Muscle of leg (tissue), 3 donors: ENCODE measurements at regions not wholly inside any gene's neighbourhood (a gene's known extent, or its start where the extent isn't known, plus 50 kb on each side); places are given as distances from the start of the nearest gene placed in this dataset.
A peak's percentile ranks its signal among the peaks of the same experiment; 100 is the strongest.
"Not testable (repeated sequence)": the region's sequence is repeated elsewhere in the genome, so short reads cannot be mapped to it uniquely, and the experiment has no call there.

Experiments used
- DNase-seq: peaks from one replicate; pipeline ENCODE4 v3.0.0; 2013
- H3K27ac ChIP-seq: one replicate; pipeline ENCODE4 v1.5.1; 2013; ENCODE audit warnings: mild to moderate bottlenecking, low read length, control low read depth
- H3K27me3 ChIP-seq: one replicate; pipeline ENCODE4 v1.6.1; 2013; ENCODE audit warnings: low read length; ENCODE audit not compliant: control insufficient read depth, insufficient read depth
- H3K36me3 ChIP-seq: one replicate; pipeline ENCODE4 v1.6.1; 2013; ENCODE audit warnings: low read length; ENCODE audit not compliant: control insufficient read depth, insufficient read depth
- H3K4me1 ChIP-seq: one replicate; pipeline ENCODE4 v1.6.1; 2013; ENCODE audit warnings: low read length; ENCODE audit not compliant: control insufficient read depth, insufficient read depth
- H3K4me3 ChIP-seq: one replicate; pipeline ENCODE4 v1.5.1; 2013; ENCODE audit warnings: low read length, control low read depth
- H3K9me3 ChIP-seq: replicated peaks from 2 replicates; pipeline ENCODE4 v1.6.1; 2013; ENCODE audit warnings: low read depth, low read length; ENCODE audit not compliant: control insufficient read depth
- WGBS: methylation state at CpG from one replicate; pipeline ENCODE4 v1.1.5; 2013; ENCODE audit warnings: missing lambda C conversion rate; ENCODE audit not compliant: insufficient coverage; 5-methylcytosine and 5-hydroxymethylcytosine counted together

DNA sequence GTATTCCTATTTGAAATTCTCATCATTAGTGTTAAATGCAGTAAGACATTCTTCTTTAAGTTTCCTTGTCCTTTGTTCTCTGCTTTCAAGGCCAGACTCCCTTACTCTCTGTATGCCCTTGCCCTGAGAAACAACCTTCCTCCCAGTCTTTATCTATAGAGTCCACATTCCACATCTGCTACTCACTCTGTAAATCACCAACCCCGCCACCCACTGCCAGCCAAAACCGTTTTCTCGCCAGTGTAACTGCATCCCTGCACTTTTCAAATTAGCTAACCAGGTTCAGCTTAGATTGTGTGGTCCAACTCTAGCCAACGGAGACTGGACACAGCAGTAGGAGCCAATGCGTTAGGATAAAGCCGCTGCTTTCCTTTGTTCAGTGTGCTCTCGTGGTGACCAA lies 402.4 kb upstream of the PDZRN3 start:
- no peak for DNase-seq
- H3K36me3 ChIP-seq = no peaks in the 10 kb centered on the region
- H3K27me3 ChIP-seq = no peaks in the 10 kb centered on the region
- 94% methylated on average over 7 of the region's 7 CpGs for WGBS
- H3K9me3 ChIP-seq = no peaks in the 10 kb centered on the region
- no peak overlapping the region for H3K4me3 ChIP-seq
- no peaks in the 10 kb centered on the region for H3K4me1 ChIP-seq
- no peak overlapping the region for H3K27ac ChIP-seq

DNA sequence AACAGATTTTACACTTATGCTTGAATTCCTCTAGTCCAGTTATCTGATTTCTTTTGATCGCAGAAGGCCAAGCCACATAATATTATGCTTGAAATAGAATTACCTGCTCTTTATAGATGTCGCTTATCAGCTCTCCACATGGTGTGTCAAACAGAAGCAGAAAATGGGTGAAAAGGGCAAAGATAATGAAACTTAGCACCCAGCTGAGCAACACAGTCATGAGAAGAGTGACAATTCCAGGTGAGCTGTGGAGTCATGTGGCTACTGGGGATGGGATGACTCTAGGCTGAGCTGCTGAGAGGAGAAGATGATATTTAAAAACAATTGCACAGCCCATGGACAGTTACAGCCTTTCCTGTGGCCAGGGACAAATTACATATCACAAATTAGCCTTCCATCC lies 398.7 kb upstream of the PDZRN3 start:
- 80% methylated on average over 1 of the region's 2 CpGs for WGBS
- H3K36me3 ChIP-seq = no peaks in the 10 kb centered on the region
- no peaks in the 10 kb centered on the region for H3K4me1 ChIP-seq
- no peak overlapping the region for H3K4me3 ChIP-seq
- no peaks in the 10 kb centered on the region for H3K27me3 ChIP-seq
- no peak for DNase-seq
- no peaks in the 10 kb centered on the region for H3K9me3 ChIP-seq
- no peak overlapping the region for H3K27ac ChIP-seq

DNA sequence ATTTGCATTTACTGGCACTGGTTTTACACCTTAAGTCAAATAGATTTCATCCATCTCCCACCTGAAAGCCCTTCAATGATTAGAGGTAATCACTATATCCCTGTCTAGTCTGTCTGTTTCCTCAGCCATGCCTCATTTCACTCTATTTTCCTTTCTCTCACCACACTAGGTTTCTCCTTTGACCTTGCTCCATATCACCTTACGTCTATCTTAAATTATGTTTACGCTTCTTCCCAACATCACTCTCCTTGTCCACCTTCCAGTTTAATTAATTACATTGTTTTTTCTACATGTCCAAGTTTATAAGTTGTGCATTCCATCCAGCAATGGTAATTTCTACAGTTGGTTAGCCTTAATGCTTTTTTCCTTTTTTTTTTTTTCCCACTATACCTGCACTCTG lies 396.7 kb upstream of the PDZRN3 start:
- no peak for DNase-seq
- no CpG with 5 or more reads among the region's 2 CpGs for WGBS
- no peaks in the 10 kb centered on the region for H3K36me3 ChIP-seq
- H3K9me3 ChIP-seq = no peaks in the 10 kb centered on the region
- H3K27me3 ChIP-seq = no peaks in the 10 kb centered on the region
- no peak overlapping the region for H3K27ac ChIP-seq
- H3K4me1 ChIP-seq = no peaks in the 10 kb centered on the region
- no peak overlapping the region for H3K4me3 ChIP-seq

DNA sequence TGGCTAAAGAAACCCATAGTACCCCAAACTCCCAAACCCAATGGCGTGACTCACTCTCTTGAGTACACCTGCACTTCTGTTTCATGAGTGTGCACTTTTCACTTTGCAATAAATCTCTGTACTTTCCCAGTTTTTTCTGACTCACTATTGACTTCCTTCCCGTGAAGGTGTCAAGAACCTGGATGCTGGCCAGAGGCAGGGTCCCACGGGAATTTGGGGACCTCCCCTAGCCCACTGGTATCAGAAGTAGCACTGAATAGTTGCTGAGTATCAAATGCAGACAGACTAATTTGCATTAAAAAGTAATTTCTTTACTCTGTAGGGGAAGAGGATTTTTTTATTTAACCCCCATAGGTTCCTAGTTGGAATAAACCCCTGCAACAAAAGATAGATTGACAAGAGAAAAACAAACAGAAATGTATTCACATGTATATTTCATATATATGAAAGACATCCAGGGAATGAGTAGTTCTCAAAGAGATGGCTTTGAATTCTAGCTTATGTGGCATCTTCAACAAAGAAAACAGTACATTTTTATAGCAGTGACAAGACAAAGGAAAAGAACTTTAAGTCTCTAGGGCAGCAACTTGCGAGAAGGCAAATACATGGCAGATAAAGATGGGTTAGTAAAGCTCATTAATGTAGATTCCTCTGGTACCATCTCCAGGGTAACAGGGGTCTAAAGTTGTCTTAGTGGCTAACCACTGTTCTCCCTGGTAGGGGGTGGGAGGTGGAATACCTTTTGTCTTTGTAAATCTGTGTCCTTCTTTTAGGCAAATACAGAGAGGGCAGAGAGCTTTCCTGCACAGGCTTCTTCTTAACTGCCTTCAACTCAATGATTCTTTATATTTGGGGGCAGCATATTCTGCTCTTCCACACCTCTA lies 385.5 kb upstream of the PDZRN3 start:
- no peak overlapping the region for H3K27ac ChIP-seq
- WGBS = 86% methylated on average over 1 of the region's 4 CpGs
- H3K36me3 ChIP-seq = no peaks in the 10 kb centered on the region
- no peak for DNase-seq
- H3K4me3 ChIP-seq = no peak overlapping the region
- H3K27me3 ChIP-seq = no peaks in the 10 kb centered on the region
- no peaks in the 10 kb centered on the region for H3K4me1 ChIP-seq
- H3K9me3 ChIP-seq = no peaks in the 10 kb centered on the region

DNA sequence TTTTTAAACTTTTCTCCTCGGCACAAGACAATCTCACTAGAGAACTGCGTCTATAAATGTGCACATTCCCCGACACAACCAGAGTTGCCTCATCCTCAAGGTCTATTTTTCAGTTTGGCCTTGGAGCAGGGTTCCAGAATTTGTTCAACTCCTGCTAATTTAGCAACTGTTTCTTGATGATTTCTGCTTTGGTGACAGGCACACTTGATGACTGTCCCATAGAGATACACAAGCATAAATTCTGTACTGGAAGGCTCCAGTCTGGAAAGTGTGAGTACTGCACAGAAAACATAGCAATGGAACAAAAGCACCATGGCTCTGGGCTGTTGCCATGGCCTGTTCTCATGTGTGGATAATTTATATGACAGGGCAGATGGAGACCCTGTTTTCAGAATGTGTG lies 379.6 kb upstream of the PDZRN3 start:
- Histone ChIP-seq H3K27ac (no peak overlapping the region), H3K4me3 (no peak overlapping the region), H3K27me3 (no peaks in the 10 kb centered on the region), H3K36me3 (no peaks in the 10 kb centered on the region), H3K9me3 (no peaks in the 10 kb centered on the region), H3K4me1 (no peaks in the 10 kb centered on the region)
- WGBS = 27% methylated on average over 3 of the region's 3 CpGs
- peak; percentile 80 for DNase-seq

DNA sequence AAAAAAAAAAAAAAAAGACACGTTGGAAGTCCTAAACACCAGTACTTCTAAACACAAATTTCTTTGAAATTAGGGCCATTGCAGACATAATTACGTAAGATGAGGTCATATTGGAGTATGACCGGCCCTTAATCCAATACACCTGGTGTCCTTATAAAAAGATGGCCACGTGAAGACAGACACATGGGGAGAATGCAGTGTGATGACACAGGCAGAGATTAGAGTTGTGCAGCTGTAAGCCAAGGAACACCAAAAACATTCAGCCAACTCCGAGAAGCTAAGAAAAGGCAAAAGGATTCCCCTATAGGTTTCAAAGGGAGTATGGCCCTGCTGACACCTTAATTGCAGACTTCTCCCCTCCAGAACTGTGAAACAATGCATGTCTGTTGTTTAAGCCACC lies 379.0 kb upstream of the PDZRN3 start:
- H3K27ac ChIP-seq = no peak overlapping the region
- H3K9me3 ChIP-seq = no peaks in the 10 kb centered on the region
- H3K4me1 ChIP-seq = no peaks in the 10 kb centered on the region
- peak; percentile 49 for DNase-seq
- H3K27me3 ChIP-seq = no peaks in the 10 kb centered on the region
- H3K4me3 ChIP-seq = no peak overlapping the region
- H3K36me3 ChIP-seq = no peaks in the 10 kb centered on the region
- WGBS = no CpG with 5 or more reads among the region's 5 CpGs

DNA sequence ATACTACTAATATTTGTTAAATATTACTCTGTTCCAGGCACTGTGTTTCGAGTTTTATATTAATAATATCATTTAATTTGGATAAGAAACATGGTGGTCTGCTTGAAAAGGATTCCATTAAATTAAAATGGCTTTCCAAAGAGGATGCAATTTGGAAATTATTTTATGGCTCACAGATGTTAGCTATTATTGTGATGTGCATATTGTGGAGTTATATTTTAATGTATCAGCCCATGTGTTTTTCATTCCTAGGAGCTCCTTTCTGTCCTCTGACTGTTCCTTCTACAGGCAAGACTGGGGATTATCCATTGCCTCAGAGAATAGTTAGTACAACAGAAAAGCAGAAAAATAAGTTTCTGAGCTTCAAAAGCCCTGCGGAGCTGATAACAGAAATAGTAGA lies 376.7 kb upstream of the PDZRN3 start:
- WGBS = no CpG with 5 or more reads among the region's 2 CpGs
- Histone ChIP-seq H3K27ac (no peak overlapping the region), H3K4me3 (no peak overlapping the region), H3K36me3 (no peaks in the 10 kb centered on the region), H3K4me1 (no peaks in the 10 kb centered on the region), H3K27me3 (no peaks in the 10 kb centered on the region), H3K9me3 (no peaks in the 10 kb centered on the region)
- DNase-seq = peak; percentile 78

DNA sequence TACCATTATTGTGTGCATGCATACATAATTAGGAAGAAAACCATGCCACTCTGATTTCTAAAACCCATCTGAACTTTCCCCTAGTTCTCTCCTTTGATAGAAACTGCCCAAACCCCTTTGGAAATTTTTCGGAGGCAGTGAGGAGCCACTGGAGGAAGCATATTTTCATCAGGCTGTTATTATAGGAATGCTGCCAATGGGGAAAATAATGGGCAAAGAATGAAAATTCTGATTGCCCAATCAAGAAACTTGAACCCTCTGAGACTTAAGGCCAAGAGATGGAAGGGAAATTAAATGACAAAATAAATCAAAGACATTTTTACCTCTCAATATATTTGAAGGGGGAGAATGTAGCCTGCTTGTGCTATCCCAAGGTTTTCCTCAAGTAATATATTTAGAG lies 376.0 kb upstream of the PDZRN3 start:
- peak; percentile 30 for DNase-seq
- H3K27ac ChIP-seq = no peak overlapping the region
- WGBS = no CpG with 5 or more reads among the region's 1 CpG
- no peaks in the 10 kb centered on the region for H3K4me1 ChIP-seq
- H3K27me3 ChIP-seq = no peaks in the 10 kb centered on the region
- no peaks in the 10 kb centered on the region for H3K9me3 ChIP-seq
- H3K36me3 ChIP-seq = no peaks in the 10 kb centered on the region
- no peak overlapping the region for H3K4me3 ChIP-seq

DNA sequence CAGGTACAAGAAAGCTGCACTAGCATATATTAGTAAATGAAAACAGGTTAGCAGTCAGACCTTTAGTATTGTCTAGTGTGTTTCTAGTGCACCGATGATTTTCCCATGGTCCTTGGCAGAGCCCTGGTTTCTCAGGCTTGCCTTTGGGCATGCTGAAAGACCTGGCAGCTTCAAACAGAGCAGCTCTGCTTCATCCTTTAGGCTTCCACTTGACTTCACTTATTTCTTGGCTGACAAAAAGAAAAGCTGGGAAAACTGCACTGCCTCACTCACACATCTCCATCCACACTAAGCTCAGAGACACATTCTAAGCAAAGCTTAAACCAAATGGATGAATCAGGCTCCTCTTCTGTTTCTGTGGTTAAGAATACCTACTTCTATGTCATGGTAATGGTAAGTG lies 374.8 kb upstream of the PDZRN3 start:
- 89% methylated on average over 1 of the region's 1 CpG for WGBS
- no peak overlapping the region for H3K4me3 ChIP-seq
- H3K27ac ChIP-seq = no peak overlapping the region
- no peaks in the 10 kb centered on the region for H3K9me3 ChIP-seq
- DNase-seq = no peak
- no peaks in the 10 kb centered on the region for H3K27me3 ChIP-seq
- H3K4me1 ChIP-seq = no peaks in the 10 kb centered on the region
- H3K36me3 ChIP-seq = no peaks in the 10 kb centered on the region

DNA sequence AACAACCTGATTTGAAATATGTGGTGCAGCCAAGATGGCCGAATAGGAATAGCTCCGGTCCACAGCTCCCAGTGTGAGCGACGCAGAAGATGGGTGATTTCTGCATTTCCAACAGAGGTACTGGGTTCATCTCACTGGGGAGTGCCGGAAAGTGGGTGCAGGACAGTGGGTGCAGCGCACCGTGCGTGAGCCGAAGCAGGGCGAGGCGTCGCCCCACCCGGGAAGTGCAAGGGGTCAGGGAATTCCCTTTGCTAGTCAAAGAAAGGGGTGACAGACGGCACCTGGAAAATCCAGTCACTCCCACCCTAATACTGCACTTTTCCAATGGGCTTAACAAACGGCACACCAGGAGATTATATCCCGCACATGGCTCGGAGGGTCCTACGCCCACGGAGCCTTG lies 365.9 kb upstream of the PDZRN3 start:
- not testable (repeated sequence) for H3K27ac ChIP-seq, H3K4me1 ChIP-seq, H3K27me3 ChIP-seq, H3K4me3 ChIP-seq, DNase-seq, H3K36me3 ChIP-seq, H3K9me3 ChIP-seq
- WGBS = 97% methylated on average over 12 of the region's 19 CpGs

DNA sequence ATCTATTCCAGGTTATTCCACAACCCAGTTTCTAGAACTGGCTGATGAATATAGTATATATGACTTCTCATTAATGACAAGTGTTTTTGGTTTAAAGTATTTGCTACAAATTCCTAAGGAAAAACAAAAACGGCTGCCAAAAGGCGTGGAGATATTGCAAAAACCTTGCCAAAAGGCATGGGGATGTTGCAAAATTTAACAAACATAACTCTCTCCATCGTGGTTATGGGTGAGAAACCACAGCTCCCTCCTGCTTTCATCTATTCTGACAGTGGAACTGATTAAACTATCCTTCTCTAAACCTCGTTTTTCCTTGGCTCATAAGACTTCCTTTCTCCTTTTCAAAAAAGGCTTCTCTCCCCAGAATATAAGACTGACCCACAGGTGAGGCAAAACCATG lies 342.0 kb upstream of the PDZRN3 start:
- H3K4me3 ChIP-seq = no peak overlapping the region
- 45% methylated on average over 1 of the region's 4 CpGs for WGBS
- DNase-seq = no peak
- H3K4me1 ChIP-seq = no peaks in the 10 kb centered on the region
- H3K9me3 ChIP-seq = no peaks in the 10 kb centered on the region
- no peak overlapping the region for H3K27ac ChIP-seq
- H3K27me3 ChIP-seq = no peaks in the 10 kb centered on the region
- H3K36me3 ChIP-seq = no peaks in the 10 kb centered on the region
